OCI-LY1 (cell line): ENCODE measurements at regions not wholly inside any gene's neighbourhood (a gene's known extent, or its start where the extent isn't known, plus 50 kb on each side); places are given as distances from the start of the nearest gene placed in this dataset.

ENCODE experiments used
- H2AFZ ChIP-seq: fragments of 200-600 bp; sonication (generic), shearing (Covaris generic); 2 replicates; pipeline ENCODE4 v1.6.0; 2014; ENCODE audit warnings: antibody characterized with exemption, mild to moderate bottlenecking, low read length
- H3F3A ChIP-seq: fragments of 200-600 bp; sonication (generic), shearing (Covaris generic); 2 replicates; pipeline ENCODE4 v1.6.0; 2014; ENCODE audit warnings: mild to moderate bottlenecking, antibody characterized with exemption, low read length, moderate library complexity; ENCODE audit not compliant: insufficient read depth
- H3K27ac ChIP-seq: fragments of 200-600 bp; sonication (generic); 2 replicates; pipeline ENCODE4 v1.5.1; 2014; ENCODE audit warnings: low read length, mixed run types, mild to moderate bottlenecking, low read depth; ENCODE audit not compliant: poor library complexity, severe bottlenecking
- H3K27me3 ChIP-seq: fragments of 200-600 bp; sonication (generic); 2 replicates; pipeline ENCODE4 v1.6.0; 2014; ENCODE audit warnings: antibody characterized with exemption, mild to moderate bottlenecking, low read length, moderate library complexity; ENCODE audit not compliant: insufficient read depth
- H3K36me3 ChIP-seq: fragments of 200-600 bp; sonication (generic); 2 replicates; pipeline ENCODE4 v1.6.1; 2014; ENCODE audit warnings: mild to moderate bottlenecking, antibody characterized with exemption, low read length, moderate library complexity, mixed read lengths; ENCODE audit not compliant: insufficient read depth
- H3K4me1 ChIP-seq: fragments of 200-600 bp; sonication (generic); 2 replicates; pipeline ENCODE4 v1.5.1; 2014; ENCODE audit warnings: mild to moderate bottlenecking, low read length, moderate library complexity; ENCODE audit not compliant: insufficient read depth, severe bottlenecking
- H3K4me2 ChIP-seq: fragments of 200-600 bp; sonication (generic), shearing (Covaris generic); 2 replicates; pipeline ENCODE4 v1.6.1; 2014; ENCODE audit warnings: low read length
- H3K4me3 ChIP-seq: fragments of 200-600 bp; sonication (generic); 2 replicates; pipeline ENCODE4 v1.5.1; 2014; ENCODE audit warnings: low read length, low read depth, mild to moderate bottlenecking, mixed read lengths; ENCODE audit not compliant: poor library complexity, severe bottlenecking
- H3K79me2 ChIP-seq: fragments of 200-600 bp; shearing (Covaris generic); 2 replicates; pipeline ENCODE4 v1.6.1; 2016; ENCODE audit warnings: mixed run types, low read length, mixed read lengths; ENCODE audit not compliant: insufficient read depth
- H3K9ac ChIP-seq: fragments of 200-600 bp; sonication (generic), shearing (Covaris generic); 2 replicates; pipeline ENCODE4 v1.6.1; 2014; ENCODE audit warnings: mild to moderate bottlenecking, low read length, mixed read lengths
- H3K9me2 ChIP-seq: fragments of 200-600 bp; sonication (generic), shearing (Covaris generic); 2 replicates; pipeline ENCODE4 v1.6.1; 2014; ENCODE audit warnings: low read depth, mild to moderate bottlenecking, low read length, mixed read lengths
- H3K9me3 ChIP-seq: fragments of 200-600 bp; shearing (Covaris generic); 2 replicates; pipeline ENCODE4 v1.6.1; 2014; ENCODE audit warnings: low read length, mixed read lengths
- H4K20me1 ChIP-seq: fragments of 200-600 bp; sonication (generic), shearing (Covaris generic); 2 replicates; pipeline ENCODE4 v1.6.0; 2016; ENCODE audit warnings: mild to moderate bottlenecking, low read length; ENCODE audit not compliant: insufficient read depth
- CTCF ChIP-seq: fragments of 200-600 bp; sonication (generic), shearing (Covaris generic); IDR thresholded peaks from 2 replicates; pipeline ENCODE4 v1.5.1; 2017; ENCODE audit warnings: mild to moderate bottlenecking, antibody characterized with exemption, low read length, moderate library complexity, mixed read lengths
- EZH2 ChIP-seq: fragments of 200-600 bp; sonication (generic), shearing (Covaris generic); IDR thresholded peaks from 2 replicates; pipeline ENCODE4 v1.8.0; 2017; ENCODE audit warnings: borderline replicate concordance, mixed run types, mild to moderate bottlenecking, antibody characterized with exemption, low read length, moderate library complexity, mixed read lengths

GRCh38 chr1:228882771-228883450, 147.6 kb downstream of the RHOU start:
- no peaks in the 10 kb centered on the region for H3K9me3 ChIP-seq
- no peak overlapping the region for H3K9ac ChIP-seq
- no peaks in the 10 kb centered on the region for H4K20me1 ChIP-seq
- no peaks in the 10 kb centered on the region for H3K9me2 ChIP-seq
- no peaks in the 10 kb centered on the region for H3K4me1 ChIP-seq
- no peaks in the 10 kb centered on the region for H3K27me3 ChIP-seq
- no peaks in the 10 kb centered on the region for H3K36me3 ChIP-seq
- no peak overlapping the region for H2AFZ ChIP-seq
- no peak overlapping the region for H3K4me3 ChIP-seq
- no peak overlapping the region for H3K27ac ChIP-seq
- TF ChIP-seq EZH2 (no peak), CTCF (no peak)
- no peaks in the 10 kb centered on the region for H3K79me2 ChIP-seq
- no peaks in the 10 kb centered on the region for H3F3A ChIP-seq
- no peak overlapping the region for H3K4me2 ChIP-seq

GRCh38 chr1:228883535-228883934, 148.3 kb downstream of the RHOU start:
- no peak overlapping the region for H3K27ac ChIP-seq

GRCh38 chr1:228884196-228884595, 148.9 kb downstream of the RHOU start:
- H3K9ac ChIP-seq = no peak overlapping the region
- H3K9me3 ChIP-seq = no peaks in the 10 kb centered on the region
- no peak for TF ChIP-seq EZH2
- no peaks in the 10 kb centered on the region for H3K4me1 ChIP-seq
- H3F3A ChIP-seq = no peaks in the 10 kb centered on the region
- H2AFZ ChIP-seq = no peak overlapping the region
- H3K27ac ChIP-seq = no peak overlapping the region
- no peak overlapping the region for H3K4me3 ChIP-seq
- H3K36me3 ChIP-seq = no peaks in the 10 kb centered on the region
- H3K79me2 ChIP-seq = no peaks in the 10 kb centered on the region
- no peaks in the 10 kb centered on the region for H3K9me2 ChIP-seq
- no peak overlapping the region for H3K4me2 ChIP-seq
- no peaks in the 10 kb centered on the region for H3K27me3 ChIP-seq
- H4K20me1 ChIP-seq = no peaks in the 10 kb centered on the region

More at GRCh38 chr1:228883535-228883934, 148.3 kb downstream of the RHOU start:
- Histone ChIP-seq H3K4me1 (no peaks in the 10 kb centered on the region), H3K79me2 (no peaks in the 10 kb centered on the region), H3K4me2 (no peak overlapping the region), H3K4me3 (no peak overlapping the region), H3K27me3 (no peaks in the 10 kb centered on the region), H4K20me1 (no peaks in the 10 kb centered on the region), H3K36me3 (no peaks in the 10 kb centered on the region), H2AFZ (no peak overlapping the region), H3K9ac (no peak overlapping the region), H3K9me2 (no peaks in the 10 kb centered on the region), H3K9me3 (no peaks in the 10 kb centered on the region), H3F3A (no peaks in the 10 kb centered on the region)
- TF ChIP-seq CTCF (no peak), EZH2 (no peak)
